HG02840 (cell line): ENCODE measurements at regions not wholly inside any gene's neighbourhood (a gene's known extent, or its start where the extent isn't known, plus 50 kb on each side); places are given as distances from the start of the nearest gene placed in this dataset.

Source experiments
- ATAC-seq: cut with Tn5 transposase; IDR thresholded peaks from one replicate; pipeline ENCODE4 v1.9.1; 2021; ENCODE audit warnings: mild to moderate bottlenecking, moderate library complexity, moderate number of reproducible peaks; ENCODE audit not compliant: unreplicated experiment, low FRiP score

DNA sequence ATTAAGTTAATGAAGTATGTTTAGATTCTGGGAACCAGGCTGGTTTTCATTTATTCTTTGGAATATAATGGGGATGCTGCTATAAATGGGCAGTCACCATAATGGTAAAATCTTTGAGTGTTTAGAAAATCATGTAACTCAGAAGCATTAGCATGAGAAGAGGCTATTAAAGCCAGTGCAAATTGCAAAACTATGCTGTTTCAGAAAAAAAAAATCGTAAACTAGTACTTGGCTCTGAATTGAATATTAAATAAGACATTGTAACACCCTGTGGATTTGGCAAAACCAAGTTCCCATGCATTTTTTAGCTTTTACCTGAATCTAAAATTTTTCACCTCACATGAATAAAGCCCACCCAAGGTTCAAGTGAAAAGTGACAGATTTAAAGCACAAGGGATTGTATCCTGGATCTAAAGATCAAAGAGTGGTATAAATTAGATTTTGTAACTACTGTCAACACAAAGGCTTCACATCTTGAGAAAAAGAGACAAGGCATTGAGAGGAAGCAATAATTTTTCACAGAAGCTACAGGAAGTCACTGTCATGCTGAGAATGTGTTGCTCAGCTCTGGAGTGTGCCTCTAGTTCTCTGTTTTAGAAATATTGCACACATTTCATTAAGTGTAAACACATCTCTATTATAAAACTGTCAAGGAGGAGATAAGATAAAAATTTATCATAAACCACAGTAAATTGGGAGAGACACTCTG lies 142.2 kb downstream of the ABCA8 start:
- ATAC-seq = no peak

DNA sequence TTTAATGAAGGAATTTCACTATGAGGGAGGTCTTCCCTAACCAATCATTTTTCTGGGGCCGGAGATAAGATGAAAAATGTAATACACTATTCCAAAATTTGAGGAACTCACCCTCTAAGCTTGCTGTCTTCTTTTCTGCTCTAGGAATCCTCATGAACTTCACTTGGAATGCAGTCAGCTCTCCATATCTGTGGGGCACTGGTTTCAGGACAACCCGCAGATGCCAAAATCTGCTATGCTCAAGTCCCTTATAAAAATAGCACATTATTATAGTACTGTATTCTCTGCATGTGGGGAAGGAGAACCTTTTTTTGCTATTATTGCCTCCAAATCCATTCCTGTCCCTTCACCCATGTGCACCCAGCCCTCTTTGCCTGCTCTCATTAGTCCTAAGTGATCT lies 146.0 kb downstream of the ABCA8 start:
- no peak for ATAC-seq

DNA sequence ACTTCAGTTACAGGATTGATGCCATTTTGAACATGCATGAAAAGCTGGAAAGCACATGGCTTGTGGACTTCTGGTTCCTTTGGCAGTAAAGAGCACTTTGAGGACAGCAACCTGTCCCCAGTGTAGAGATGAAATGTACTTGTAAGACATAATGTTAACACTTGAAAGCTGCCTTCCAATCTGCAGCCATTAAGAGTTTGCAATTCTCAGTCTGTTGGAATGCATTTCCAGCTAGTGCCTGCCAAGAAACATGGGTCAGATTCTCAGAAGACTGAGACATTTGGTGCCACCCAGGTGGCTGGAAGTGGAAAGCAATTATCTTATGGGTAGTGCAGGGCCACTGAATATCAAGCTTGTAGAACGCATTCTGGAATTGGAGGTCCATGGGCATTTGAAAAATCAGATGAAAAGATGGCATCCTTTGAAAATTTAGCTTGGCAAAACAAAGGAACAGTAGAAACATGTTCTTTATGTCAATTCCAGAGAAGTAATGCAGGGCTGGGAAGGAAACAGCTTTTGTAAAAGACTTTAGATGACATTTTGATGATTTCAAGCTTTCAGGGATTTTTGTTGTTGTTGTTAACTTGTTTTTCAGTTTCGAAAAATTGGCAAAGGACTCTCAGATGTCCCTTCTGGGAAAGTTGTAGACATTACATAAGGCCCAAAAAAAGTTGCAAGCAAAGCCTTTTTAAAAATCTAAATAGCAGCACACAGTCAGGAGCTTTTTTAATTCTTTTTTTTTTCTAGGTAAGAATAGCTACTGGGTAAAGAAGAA lies 147.0 kb downstream of the ABCA8 start:
- no peak for ATAC-seq

DNA sequence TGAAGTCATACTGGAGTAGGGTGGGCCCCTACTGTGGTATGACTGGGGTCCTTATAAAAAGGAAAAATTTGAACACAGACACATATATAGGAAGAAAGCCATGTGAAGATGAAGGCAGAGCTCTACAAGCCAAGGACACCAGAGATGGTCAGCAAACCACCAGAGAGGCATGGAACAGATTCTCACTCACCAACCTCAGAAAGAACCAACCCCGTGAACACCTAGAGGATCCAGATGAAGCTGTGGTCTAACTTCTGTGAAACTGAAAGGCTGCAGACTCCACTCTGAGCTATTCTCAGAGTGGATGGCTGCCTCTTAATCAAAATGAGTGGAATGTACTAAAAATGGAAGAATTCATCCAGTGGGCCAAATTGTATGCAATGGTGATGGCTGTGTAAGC lies 149.6 kb downstream of the ABCA8 start:
- ATAC-seq = no peak

DNA sequence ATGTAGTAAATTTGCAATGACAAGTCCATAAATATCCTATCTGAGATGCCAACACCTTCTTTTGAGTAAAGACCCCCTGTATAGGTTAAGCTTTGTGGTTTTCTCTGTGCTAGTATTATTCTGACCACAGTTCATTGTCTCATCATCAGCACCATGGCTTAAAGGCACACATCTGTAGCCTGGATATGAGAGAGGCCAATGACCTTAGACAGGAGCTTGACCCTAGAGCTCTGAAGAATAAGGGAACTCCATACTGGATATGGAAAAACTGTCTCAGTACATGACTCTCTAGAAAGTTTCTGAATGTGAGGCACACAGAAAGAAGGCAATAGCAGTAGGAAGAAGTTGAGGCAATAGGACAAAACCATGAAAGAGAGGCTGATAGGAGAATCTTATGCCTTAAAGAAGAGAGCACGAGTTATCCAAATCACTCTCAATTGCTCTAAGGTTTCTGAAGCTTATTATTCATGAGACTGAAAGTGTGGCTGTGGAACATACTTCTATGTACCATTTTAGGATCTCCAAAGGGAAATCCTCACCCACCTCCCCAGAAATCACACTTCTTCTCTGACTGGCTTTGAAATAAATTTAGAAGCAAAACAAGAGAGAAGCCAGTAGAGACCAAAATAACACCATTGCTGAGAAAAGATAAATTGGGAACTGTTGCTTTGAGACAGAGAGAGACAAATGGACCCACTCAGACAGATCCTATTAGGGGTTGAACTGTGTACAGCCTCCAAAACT lies 150.2 kb downstream of the ABCA8 start:
- ATAC-seq = no peak

DNA sequence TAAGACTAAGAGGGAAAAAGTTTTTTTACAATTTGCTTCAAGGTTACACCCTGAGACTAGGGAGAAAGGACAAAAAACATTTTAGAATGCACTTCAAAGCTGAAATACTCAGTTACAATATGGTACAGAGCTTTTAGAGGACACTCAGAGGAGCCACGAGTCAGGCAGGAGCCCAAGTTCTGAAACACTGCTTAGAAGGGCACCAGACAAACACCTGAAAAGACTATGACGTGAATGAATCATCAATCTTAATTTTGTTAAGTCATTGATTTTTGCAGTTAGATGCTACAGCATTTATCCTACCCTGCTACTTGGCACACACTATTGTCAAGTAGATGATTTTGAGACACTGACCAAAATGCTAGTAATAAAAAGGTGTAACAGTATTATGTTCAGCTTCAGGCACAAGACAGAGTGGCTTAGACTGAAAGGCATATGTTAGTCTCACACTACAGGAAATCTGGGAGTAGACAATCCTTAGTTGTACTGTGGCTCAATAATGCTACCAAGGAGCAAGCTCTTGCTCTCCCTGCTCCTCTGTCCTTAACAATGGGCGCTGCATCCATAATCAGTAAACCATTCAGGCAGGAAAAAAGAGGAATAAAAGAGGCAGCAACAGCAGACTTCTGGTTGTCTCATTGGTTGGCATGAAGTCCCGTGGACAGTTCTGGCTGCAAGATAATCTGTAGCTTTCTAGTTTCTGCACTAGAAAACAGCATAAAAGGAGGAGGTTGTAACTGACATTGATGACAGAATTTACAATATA lies 151.8 kb downstream of the ABCA8 start:
- ATAC-seq = no peak

DNA sequence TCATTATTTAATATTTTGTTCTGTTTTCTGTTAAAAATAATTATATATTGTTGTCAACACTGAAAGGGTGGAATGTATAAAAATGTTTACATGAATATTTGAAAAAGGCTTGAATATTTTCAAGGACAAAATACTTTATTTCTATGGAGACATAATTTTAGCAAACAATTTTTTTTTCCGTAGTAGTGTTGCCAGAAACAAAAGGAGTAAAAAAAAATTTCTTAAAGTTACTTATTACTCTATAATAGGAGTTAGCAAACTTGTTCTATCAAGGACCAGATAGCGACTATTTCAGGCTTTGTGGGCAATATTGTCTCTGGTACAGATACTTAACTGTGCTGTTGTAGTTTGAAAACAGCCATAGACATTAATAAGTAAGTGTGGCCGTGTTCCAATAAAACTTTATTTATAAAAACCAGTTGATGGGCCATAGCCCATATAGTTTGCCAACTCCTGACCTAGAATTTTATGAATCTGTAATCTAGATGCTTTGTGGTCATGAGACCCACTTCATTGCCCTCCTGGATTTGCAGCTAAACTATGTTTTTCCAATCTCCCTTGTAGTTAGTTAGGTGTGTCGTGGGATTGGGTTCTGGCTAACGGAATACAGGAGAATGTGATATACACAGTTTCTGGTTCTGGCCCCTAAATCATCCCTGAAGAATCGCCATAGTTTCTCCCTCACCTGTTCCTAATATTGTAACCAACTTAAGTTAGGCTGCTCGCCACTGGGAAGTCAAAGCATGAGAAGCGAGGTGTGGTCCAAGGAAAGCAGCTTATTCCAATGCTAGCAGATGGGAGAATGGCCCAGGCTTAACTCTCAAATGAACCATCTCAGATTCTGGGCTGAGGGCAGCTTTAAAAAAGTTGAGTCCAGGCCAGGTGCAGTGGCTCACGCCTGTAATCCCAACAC lies 153.6 kb downstream of the ABCA8 start:
- ATAC-seq = no peak

DNA sequence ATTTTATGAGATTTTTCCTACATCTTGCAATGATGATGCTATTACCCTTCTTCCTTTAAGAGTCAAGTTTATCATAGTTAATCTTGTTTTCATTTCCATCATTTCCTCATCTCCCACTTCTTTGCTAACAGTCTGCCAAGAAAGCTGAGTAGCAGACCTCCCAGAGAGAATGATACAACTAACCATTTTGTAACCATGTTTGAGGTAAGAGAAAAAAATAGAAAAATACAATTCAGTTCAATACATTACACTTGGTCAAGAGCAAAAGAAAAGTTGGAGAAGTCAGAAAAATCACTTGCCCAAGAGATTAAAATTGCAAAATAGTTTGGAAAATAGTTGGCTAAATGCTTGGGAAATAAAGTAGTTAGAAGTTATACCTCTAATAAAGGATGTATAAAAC lies 154.4 kb downstream of the ABCA8 start:
- ATAC-seq = no peak

DNA sequence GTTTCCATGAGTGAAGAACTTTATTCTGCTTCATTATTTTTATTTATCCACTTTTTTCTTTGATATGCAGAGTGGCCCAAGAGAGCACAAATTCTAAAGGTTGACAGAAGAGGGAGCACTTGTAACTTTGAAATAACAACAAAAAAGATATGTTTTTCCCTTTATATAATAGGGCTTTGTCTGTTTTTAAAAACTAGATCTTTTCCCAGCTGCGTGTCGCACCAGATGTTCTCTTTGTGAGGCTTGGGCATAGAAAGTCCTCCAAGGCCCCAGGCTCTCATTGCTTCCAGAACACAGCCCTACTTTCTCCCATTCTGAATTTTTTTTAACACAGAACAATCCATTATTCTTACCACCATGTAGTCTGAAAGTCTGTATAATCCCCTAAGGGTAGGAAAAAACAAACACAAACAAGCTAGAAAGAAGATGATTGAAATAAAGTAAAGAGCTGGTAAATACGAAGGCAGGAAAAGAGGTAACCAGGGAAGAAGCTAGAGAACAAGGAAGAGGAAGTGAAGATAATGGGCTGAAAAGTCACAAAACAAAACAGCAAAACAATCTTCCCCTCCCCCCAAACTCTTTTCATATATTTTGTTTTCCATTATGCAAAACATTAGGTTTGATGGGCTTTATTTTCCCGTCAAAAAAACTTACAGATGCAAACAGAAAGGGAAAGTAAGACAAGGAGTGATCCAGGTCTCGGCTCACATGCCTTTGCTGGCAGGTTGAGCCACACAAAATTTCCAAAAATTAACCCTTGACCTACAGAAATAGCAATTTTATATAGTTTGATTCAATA lies 160.4 kb downstream of the ABCA8 start:
- ATAC-seq = no peak

DNA sequence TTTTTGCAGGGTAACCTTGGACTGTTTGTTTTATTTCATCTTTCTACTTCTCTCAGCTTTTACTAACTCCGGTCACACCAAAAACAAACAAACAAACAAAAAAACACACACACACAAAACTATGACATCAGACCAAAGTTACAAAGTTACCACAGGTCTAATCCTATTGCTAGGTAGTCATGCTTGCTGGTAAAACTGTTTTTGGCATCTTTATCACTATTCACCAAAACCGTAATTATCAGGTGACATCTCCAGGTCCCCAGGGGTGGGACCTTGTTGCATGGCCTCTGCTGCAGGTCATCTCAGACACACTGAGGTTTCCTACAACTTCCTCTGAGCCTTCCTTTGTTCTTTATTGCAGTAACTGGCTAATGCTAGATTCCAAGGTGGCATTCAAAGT lies 162.3 kb downstream of the ABCA8 start:
- ATAC-seq = no peak

DNA sequence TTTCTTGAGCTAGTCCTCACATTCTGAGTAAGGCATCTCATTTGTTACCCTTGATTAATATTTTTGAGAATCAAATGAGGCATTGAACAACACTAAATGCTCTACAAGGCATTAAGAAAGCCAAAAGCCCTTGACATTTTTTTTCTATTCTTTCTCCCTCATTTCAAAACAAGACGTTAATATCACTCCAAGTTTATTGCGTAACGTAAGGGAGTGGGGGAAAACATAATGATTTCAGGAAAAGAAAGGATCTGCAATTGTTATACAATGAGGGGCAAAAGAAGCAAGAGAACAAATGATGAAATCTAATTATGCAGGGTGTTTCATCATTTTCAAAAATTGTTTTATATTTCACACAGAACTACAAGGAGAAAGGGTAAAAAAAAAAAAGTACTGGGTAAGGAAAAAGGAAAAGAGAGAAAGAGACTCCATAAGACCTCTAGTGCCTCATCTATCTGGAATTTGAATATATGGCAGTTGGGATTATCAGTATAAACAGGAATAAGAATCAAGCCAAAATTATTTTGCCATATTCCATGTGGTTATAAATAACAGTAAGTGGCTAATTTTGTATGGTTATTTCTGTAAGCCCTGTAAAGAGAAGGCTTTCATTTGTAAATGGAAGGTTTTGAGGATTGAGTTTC lies 163.0 kb downstream of the ABCA8 start:
- ATAC-seq = no peak

DNA sequence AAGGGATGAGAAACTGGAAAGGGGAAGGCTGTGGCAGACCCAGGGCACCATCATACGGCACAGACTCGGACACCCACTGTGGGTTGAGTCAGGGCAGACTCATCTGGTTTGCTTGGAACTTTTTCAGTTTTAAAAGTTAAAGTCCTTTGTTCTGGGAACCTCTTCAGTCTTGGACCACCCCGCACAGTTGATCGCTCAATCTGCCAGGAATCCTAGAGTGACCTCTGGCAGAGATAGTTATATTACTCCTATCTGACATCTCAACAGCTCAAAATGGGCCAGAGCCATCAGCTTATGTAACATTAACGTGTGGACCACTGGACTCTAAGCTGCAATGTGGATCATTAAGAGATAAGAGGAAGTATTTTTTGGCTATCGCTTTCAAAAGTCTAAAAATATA lies 164.3 kb downstream of the ABCA8 start:
- no peak for ATAC-seq

DNA sequence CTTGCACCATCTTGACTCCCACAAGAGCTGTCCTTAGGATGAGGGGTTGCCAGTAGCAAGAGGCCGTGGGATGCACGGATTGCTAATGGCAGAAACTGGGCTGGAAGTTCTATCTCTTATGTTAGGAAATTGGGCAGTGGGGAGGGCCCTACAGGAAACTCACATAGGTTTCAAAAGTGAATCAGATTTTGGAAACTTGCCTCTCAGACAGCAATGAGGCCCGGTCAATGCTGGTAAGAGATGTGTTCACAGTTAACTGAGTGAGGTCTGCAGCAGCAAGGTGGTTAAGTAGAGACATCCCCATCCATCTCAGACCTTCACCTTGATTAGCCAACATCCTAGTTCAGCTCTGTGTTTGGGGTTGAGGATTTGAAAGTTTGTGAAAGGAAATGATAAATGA lies 164.7 kb downstream of the ABCA8 start:
- ATAC-seq = no peak

DNA sequence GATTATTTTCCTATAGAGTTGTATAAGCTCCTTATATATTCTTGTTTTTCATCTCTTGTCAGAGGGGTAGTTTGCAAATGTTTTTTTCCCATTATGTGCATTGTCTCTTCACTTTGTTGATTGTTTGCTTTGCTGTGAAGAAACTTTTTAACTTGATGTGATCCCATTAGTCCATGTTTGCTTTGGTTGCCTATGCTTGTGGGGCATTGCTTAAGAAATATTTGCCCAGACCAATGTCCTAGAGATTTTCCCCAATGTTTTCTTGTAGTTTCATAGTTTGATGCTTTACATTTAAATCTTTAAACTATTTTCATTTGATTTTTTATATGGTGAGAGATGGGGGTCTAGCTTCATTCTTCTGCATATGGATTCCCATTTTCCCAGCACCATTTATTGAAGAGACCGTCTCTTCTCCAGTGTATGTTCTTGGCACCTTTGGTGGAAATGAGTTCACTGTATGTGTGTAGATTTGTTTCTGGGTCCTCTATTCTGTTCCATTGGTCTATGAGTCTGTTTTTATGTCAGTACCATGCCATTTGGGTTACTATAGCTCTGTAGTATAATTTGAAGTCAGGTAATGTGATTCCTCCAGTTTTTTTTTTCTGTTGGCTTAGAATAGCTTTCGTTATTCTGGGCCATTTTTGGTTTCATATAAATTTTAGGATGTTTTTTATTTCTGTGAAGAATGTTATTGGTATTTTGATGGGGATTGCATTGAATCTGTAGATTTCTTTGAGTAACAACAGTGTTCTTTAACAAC lies 165.8 kb downstream of the ABCA8 start:
- no peak for ATAC-seq

DNA sequence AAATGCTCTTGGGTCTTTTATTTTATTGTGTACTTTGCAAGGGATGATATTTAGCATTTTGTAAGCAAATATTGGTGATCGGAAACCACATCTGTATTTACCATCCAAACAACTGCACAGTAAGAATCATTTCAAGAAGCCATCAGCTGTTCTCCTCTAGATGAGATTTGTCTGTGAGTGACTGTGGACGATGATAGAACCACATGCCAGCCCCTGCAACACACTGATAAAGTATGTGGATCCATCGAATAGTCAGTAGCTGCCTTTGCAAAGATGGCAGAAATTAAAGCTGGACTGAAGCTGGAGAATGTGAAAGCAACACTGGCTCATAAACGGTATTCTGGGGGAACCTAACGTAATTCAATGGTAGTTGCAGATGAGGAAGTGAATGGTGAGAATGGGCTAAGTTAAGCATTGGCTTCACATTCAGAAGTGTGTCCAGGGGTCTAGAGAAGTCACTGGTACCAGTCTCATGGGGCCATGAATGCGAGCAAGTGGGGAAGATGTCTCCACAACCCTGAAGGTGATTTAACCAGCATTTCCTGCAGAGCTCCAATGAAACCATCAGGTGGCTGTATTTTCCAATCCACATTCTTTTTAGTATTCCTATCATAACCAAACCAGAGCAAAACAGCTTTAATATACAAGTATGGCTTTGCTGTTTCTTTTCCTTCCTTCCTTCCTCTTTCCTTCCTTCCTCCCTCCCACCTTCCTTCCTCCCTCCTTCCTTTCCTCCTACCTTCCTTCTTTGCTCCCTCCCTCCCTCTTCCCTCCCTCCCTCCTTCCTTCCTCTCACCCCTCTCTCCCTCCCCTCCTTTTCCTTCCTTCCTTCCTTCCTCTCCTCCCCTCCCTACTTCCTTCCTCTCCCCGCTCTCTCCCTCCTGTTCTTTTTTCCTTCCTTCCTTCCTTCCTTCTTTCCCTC lies 169.4 kb downstream of the ABCA8 start:
- no peak for ATAC-seq

DNA sequence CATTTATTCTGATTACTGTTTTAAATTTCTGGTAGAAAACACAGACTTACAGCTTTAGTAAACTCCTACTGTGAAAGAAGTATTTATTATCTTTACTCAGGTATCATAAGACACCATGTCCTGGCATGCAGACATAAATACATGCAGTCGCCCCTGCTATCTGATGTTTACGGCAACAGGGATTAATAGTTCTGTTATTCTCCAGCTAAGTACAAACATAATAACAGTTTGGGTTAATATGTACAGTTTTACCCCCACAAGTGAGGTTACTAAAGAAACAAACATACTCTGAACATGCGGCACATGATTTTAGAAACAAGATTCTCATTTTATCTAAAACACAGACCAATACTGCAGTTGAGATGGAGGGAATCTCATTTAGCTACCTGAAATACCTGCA lies 170.8 kb downstream of the ABCA8 start:
- ATAC-seq = no peak

DNA sequence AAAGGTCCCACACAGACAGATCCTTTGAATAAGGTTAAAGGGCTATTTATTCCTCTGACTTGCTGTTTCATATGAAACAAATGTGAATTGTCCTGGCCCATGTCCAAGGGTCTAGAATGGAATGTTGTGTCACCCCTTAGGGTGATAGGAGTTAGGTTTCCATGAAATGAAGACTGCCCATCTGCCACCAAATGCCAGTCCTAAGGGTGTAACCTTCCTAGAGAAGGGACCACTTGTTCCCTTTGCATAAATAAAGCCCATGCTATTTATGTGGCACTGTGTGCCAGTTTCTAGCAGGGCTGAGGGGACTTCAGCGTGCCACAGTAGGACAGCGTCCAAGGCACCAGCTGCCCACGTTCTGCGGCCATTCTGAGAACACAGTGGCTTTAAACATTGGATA lies 171.3 kb downstream of the ABCA8 start:
- no peak for ATAC-seq
